ENCODE measurements at regions not wholly inside any gene's neighbourhood (a gene's known extent, or its start where the extent isn't known, plus 50 kb on each side); places are given as distances from the start of the nearest gene placed in this dataset.

DNA sequence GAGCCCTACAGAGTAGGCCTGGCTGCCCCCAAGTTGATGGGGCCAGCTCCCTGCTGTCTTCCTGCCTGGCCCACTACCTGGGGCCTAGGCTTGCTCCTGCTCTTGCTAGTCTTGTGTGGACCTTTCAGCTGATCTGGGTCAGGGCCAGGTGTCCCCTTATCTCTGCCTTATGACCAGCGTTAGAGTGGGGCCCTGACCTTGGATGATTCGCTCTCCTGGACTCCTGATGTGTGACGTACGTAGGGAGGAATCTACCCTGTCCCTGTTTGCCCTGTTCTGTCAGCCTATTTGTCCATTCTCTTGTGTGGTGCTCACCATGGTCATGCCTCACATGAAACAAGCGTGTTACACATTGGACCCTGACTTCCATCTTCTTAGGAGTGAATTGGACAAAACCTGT is 571.8 kb downstream of the QKI start:
- H3K9me3 Mint-ChIP-seq (ENCODE audit: unreplicated experiment) = no peaks in the 10 kb centered on the region
- H3K4me1 Mint-ChIP-seq (ENCODE audit: low read depth, unreplicated experiment) = peaks cover 9% of the 10 kb centered on the region
- no peak overlapping the region for H3K4me3 Mint-ChIP-seq (ENCODE audit: unreplicated experiment)
- Histone ChIP-seq H3K4me1 (peaks cover 14% of the 10 kb centered on the region), H3K27me3 (replicated peaks; ENCODE audit: control insufficient read depth, insufficient read depth, low read length) (no peaks in the 10 kb centered on the region), H3K4me3 (ENCODE audit: low read depth, low read length) (no peak overlapping the region), H3K36me3 (ENCODE audit: control insufficient read depth, insufficient read depth, low read length) (no peaks in the 10 kb centered on the region), H3K9me3 (no peaks in the 10 kb centered on the region)
- no peaks in the 10 kb centered on the region for H3K36me3 Mint-ChIP-seq (ENCODE audit: insufficient read depth, unreplicated experiment)
- no TSS peak for BruUV-seq (replicated peaks)
- H3K27me3 Mint-ChIP-seq (ENCODE audit: insufficient read depth, unreplicated experiment) = no peaks in the 10 kb centered on the region
- POLR2A ChIA-PET = no interaction called here
- CTCF ChIA-PET = no interaction called here
- intact Hi-C loops (cut with micrococcal nuclease; ENCODE audit: unreplicated experiment) = no loop called here
- peak; percentile 26 to 67 for DNase-seq
- peak overlapping the region; percentile 42 for H3K27ac Mint-ChIP-seq (ENCODE audit: unreplicated experiment)
- TF ChIP-seq, protein P1, sequence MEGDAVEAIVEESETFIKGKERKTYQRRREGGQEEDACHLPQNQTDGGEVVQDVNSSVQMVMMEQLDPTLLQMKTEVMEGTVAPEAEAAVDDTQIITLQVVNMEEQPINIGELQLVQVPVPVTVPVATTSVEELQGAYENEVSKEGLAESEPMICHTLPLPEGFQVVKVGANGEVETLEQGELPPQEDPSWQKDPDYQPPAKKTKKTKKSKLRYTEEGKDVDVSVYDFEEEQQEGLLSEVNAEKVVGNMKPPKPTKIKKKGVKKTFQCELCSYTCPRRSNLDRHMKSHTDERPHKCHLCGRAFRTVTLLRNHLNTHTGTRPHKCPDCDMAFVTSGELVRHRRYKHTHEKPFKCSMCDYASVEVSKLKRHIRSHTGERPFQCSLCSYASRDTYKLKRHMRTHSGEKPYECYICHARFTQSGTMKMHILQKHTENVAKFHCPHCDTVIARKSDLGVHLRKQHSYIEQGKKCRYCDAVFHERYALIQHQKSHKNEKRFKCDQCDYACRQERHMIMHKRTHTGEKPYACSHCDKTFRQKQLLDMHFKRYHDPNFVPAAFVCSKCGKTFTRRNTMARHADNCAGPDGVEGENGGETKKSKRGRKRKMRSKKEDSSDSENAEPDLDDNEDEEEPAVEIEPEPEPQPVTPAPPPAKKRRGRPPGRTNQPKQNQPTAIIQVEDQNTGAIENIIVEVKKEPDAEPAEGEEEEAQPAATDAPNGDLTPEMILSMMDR (IDR thresholded peaks at IDR 0.05; ENCODE audit: insufficient read depth in 1 of 2, low read depth in 1 of 2, low read length in 1 of 2, severe bottlenecking in 1 of 2, unreplicated experiment in 1 of 2) = no peak

DNA sequence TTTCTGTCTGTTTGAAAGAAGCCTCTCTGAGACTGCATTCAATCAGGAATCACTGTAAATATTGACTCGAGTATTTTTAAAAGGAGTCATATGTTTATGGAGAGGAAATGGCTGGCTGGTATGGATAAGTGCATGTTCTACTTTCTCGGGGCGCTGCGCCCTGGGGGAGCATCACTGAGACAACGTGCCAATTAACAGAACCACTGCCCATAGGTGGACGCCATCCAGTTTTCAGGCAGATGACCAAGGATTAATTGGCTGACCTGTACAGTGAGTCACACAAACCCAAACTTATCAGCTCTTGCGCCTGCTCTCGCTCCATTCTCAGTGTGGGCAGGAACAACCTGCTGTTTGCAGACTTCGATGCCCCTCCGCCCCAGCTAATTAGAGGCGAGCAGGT is 571.2 kb downstream of the QKI start:
- Mint-ChIP-seq H3K4me3 (ENCODE audit: unreplicated experiment) (no peak overlapping the region), H3K4me1 (ENCODE audit: low read depth, unreplicated experiment) (peaks cover 9% of the 10 kb centered on the region), H3K36me3 (ENCODE audit: insufficient read depth, unreplicated experiment) (no peaks in the 10 kb centered on the region), H3K27ac (ENCODE audit: unreplicated experiment) (no peak overlapping the region), H3K27me3 (ENCODE audit: insufficient read depth, unreplicated experiment) (no peaks in the 10 kb centered on the region), H3K9me3 (ENCODE audit: unreplicated experiment) (no peaks in the 10 kb centered on the region)
- intact Hi-C loops (cut with micrococcal nuclease; ENCODE audit: unreplicated experiment) = no loop called here
- no peaks in the 10 kb centered on the region for H3K9me3 ChIP-seq
- DNase-seq = no peak
- peaks cover 14% of the 10 kb centered on the region for H3K4me1 ChIP-seq
- ChIA-PET POLR2A (no interaction called here), CTCF (no interaction called here)
- no peaks in the 10 kb centered on the region for H3K27me3 ChIP-seq (replicated peaks; ENCODE audit: control insufficient read depth, insufficient read depth, low read length)
- H3K36me3 ChIP-seq (ENCODE audit: control insufficient read depth, insufficient read depth, low read length) = no peaks in the 10 kb centered on the region
- no TSS peak for BruUV-seq (replicated peaks)
- no peak overlapping the region for H3K4me3 ChIP-seq (ENCODE audit: low read depth, low read length)
- TF ChIP-seq, protein P1 (IDR thresholded peaks at IDR 0.05; ENCODE audit: insufficient read depth in 1 of 2, low read depth in 1 of 2, low read length in 1 of 2, severe bottlenecking in 1 of 2, unreplicated experiment in 1 of 2) = no peak

DNA sequence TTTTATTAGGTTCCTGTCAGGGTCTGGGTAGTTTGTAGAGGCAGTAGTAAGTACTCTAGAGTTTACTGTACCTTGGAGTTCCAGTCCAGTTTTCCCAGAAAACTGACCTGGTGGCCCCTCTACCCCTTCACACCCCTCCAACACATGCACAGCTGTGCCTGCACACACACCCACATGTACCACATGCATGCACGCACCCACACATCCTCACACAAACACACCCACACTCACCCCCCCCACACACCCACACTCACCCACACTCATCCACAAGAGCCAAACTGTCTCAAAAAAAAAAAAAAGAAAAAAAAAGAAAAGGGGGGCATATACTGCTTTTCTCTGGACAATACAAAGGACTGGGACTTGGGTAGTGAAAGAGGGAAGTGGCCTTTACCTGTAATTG is 570.5 kb downstream of the QKI start:
- Histone ChIP-seq H3K36me3 (ENCODE audit: control insufficient read depth, insufficient read depth, low read length) (no peaks in the 10 kb centered on the region), H3K4me3 (ENCODE audit: low read depth, low read length) (no peak overlapping the region), H3K4me1 (peaks cover 14% of the 10 kb centered on the region), H3K9me3 (no peaks in the 10 kb centered on the region), H3K27me3 (replicated peaks; ENCODE audit: control insufficient read depth, insufficient read depth, low read length) (no peaks in the 10 kb centered on the region)
- peaks cover 9% of the 10 kb centered on the region for H3K4me1 Mint-ChIP-seq (ENCODE audit: low read depth, unreplicated experiment)
- intact Hi-C loops (cut with micrococcal nuclease; ENCODE audit: unreplicated experiment) = no loop called here
- H3K27ac Mint-ChIP-seq (ENCODE audit: unreplicated experiment) = no peak overlapping the region
- DNase-seq = no peak
- no peaks in the 10 kb centered on the region for H3K36me3 Mint-ChIP-seq (ENCODE audit: insufficient read depth, unreplicated experiment)
- CTCF ChIA-PET = no interaction called here
- POLR2A ChIA-PET = no interaction called here
- peaks cover 1% of the 10 kb centered on the region for H3K27me3 Mint-ChIP-seq (ENCODE audit: insufficient read depth, unreplicated experiment)
- no TSS peak for BruUV-seq (replicated peaks)
- TF ChIP-seq, protein P1 (IDR thresholded peaks at IDR 0.05; ENCODE audit: insufficient read depth in 1 of 2, low read depth in 1 of 2, low read length in 1 of 2, severe bottlenecking in 1 of 2, unreplicated experiment in 1 of 2) = no peak
- no peak overlapping the region for H3K4me3 Mint-ChIP-seq (ENCODE audit: unreplicated experiment)
- H3K9me3 Mint-ChIP-seq (ENCODE audit: unreplicated experiment) = no peaks in the 10 kb centered on the region

Data from Caco-2 (cell line).